Glutamatergic neuron (in vitro differentiated cells): ENCODE measurements at regions not wholly inside any gene's neighbourhood (a gene's known extent, or its start where the extent isn't known, plus 50 kb on each side); places are given as distances from the start of the nearest gene placed in this dataset.

ENCODE experiments used
- DNase-seq: peaks from one replicate; pipeline ENCODE4 v3.0.0; 2022
- H3K27ac Mint-ChIP-seq: one replicate; pipeline ENCODE4 v1.8.0; 2020; ENCODE audit warnings: mild to moderate bottlenecking, mixed read lengths, inconsistent platforms; ENCODE audit not compliant: unreplicated experiment
- H3K27me3 Mint-ChIP-seq: one replicate; pipeline ENCODE4 v1.8.0; 2020; ENCODE audit warnings: mild to moderate bottlenecking, moderate library complexity, mixed read lengths, inconsistent platforms; ENCODE audit not compliant: unreplicated experiment
- H3K36me3 Mint-ChIP-seq: one replicate; pipeline ENCODE4 v1.8.0; 2020; ENCODE audit warnings: mild to moderate bottlenecking, mixed read lengths, inconsistent platforms; ENCODE audit not compliant: unreplicated experiment
- H3K4me1 Mint-ChIP-seq: one replicate; pipeline ENCODE4 v1.8.0; 2020; ENCODE audit warnings: mild to moderate bottlenecking, low read depth, mixed read lengths, inconsistent platforms; ENCODE audit not compliant: unreplicated experiment
- H3K4me3 Mint-ChIP-seq: one replicate; pipeline ENCODE4 v1.8.0; 2020; ENCODE audit warnings: mild to moderate bottlenecking, mixed read lengths, inconsistent platforms; ENCODE audit not compliant: unreplicated experiment
- H3K9me3 Mint-ChIP-seq: one replicate; pipeline ENCODE4 v1.8.0; 2020; ENCODE audit warnings: mild to moderate bottlenecking, moderate library complexity, mixed read lengths, inconsistent platforms; ENCODE audit not compliant: unreplicated experiment
- CTCF ChIP-seq: fragments of 200-600 bp; sonication (generic); IDR thresholded peaks from one replicate; pipeline ENCODE4 v1.5.0; 2021; ENCODE audit not compliant: partially characterized antibody, unreplicated experiment

- no peak overlapping the region for H3K4me3 Mint-ChIP-seq
- DNase-seq: peak; percentile 49
- peaks cover 5% of the 10 kb centered on the region for H3K27me3 Mint-ChIP-seq
- TF ChIP-seq CTCF: no peak
- H3K27ac Mint-ChIP-seq: peak overlapping the region; percentile 69
- H3K9me3 Mint-ChIP-seq: peaks cover 9% of the 10 kb centered on the region
- peaks cover 12% of the 10 kb centered on the region for H3K4me1 Mint-ChIP-seq
- peaks cover 11% of the 10 kb centered on the region for H3K36me3 Mint-ChIP-seq
Measured at GRCh38 chr6:67393356-67393755, 1241.7 kb upstream of the ADGRB3 start.

GRCh38 chr6:67391955-67392354 lies 1243.1 kb upstream of the ADGRB3 start:
- DNase-seq: no peak
- peaks cover 11% of the 10 kb centered on the region for H3K36me3 Mint-ChIP-seq
- H3K4me3 Mint-ChIP-seq: no peak overlapping the region
- peaks cover 5% of the 10 kb centered on the region for H3K27me3 Mint-ChIP-seq
- peaks cover 9% of the 10 kb centered on the region for H3K9me3 Mint-ChIP-seq
- no peak overlapping the region for H3K27ac Mint-ChIP-seq
- H3K4me1 Mint-ChIP-seq: peaks cover 10% of the 10 kb centered on the region
- no peak for TF ChIP-seq CTCF

GRCh38 chr6:67369679-67370078 lies 1265.4 kb upstream of the ADGRB3 start:
- no peaks in the 10 kb centered on the region for H3K4me1 Mint-ChIP-seq
- H3K9me3 Mint-ChIP-seq: no peaks in the 10 kb centered on the region
- H3K4me3 Mint-ChIP-seq: no peak overlapping the region
- H3K36me3 Mint-ChIP-seq: no peaks in the 10 kb centered on the region
- H3K27me3 Mint-ChIP-seq: no peaks in the 10 kb centered on the region
- no peak overlapping the region for H3K27ac Mint-ChIP-seq
- no peak for DNase-seq
- TF ChIP-seq CTCF: no peak

- DNase-seq: no peak
- no peaks in the 10 kb centered on the region for H3K27me3 Mint-ChIP-seq
- no peaks in the 10 kb centered on the region for H3K9me3 Mint-ChIP-seq
- no peaks in the 10 kb centered on the region for H3K36me3 Mint-ChIP-seq
- H3K4me1 Mint-ChIP-seq: no peaks in the 10 kb centered on the region
- no peak for TF ChIP-seq CTCF
- H3K4me3 Mint-ChIP-seq: no peak overlapping the region
- no peak overlapping the region for H3K27ac Mint-ChIP-seq
Measured at GRCh38 chr6:67362976-67363375, 1272.1 kb upstream of the ADGRB3 start.

GRCh38 chr6:67361264-67361663 lies 1273.8 kb upstream of the ADGRB3 start:
- no peak overlapping the region for H3K4me3 Mint-ChIP-seq
- no peaks in the 10 kb centered on the region for H3K36me3 Mint-ChIP-seq
- H3K27me3 Mint-ChIP-seq: no peaks in the 10 kb centered on the region
- H3K9me3 Mint-ChIP-seq: no peaks in the 10 kb centered on the region
- no peaks in the 10 kb centered on the region for H3K4me1 Mint-ChIP-seq
- no peak for DNase-seq
- H3K27ac Mint-ChIP-seq: no peak overlapping the region
- TF ChIP-seq CTCF: no peak
